ENCODE measurements at regions not wholly inside any gene's neighbourhood (a gene's known extent, or its start where the extent isn't known, plus 50 kb on each side); places are given as distances from the start of the nearest gene placed in this dataset.
"Not testable (repeated sequence)": the region's sequence is repeated elsewhere in the genome, so short reads cannot be mapped to it uniquely, and the experiment has no call there.

DNA sequence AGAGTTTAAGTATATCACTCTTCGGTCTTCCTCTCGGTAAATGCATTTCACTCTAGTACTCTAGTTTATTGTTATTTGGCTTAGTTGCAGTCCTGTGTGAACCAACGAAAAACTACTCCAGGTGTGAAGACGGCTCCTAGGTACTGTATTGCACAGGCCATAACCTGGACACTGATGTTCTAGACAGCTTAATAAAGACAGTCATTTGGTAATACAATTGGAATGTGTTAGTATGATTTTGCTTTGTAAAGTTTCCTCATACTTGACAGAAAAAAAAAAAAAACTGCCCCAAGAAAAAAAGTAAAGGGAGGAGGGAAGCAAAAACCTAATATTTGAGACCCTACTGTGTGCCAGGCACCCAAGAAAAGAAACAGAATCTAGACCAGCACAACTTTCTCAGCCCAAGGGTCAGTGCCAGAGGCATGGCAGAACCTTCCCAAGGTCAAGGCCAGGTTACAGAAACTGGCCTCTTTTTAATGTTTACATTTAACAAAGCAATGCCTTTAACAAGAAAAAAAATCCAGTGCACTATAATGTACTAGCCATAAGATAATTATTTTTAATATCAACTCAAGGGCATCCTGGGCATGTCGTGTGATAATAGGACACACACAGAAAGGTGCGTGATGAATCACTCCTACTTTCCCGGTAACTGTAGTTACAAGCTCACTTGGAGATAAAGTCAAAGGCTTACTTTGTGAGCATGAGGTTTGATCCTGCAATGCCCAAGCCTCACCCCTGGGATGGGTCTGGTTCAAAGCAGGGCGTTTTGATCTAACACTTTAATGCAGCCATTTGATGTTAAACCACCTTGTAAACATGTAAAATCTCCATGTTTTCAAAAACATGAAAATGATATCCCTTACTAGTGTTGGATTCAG is 110.6 kb downstream of the BMP4 start:
- H3K9me3 Mint-ChIP-seq: no peaks in the 10 kb centered on the region
- no peak overlapping the region; the same call in 1 of the 2 replicates for H3K27ac Mint-ChIP-seq
- no peaks in the 10 kb centered on the region for H3K27me3 Mint-ChIP-seq (ENCODE audit: insufficient read depth)
- no peak overlapping the region for H3K4me3 Mint-ChIP-seq
- DNase-seq: no peak
- TF ChIP-seq, protein P1, sequence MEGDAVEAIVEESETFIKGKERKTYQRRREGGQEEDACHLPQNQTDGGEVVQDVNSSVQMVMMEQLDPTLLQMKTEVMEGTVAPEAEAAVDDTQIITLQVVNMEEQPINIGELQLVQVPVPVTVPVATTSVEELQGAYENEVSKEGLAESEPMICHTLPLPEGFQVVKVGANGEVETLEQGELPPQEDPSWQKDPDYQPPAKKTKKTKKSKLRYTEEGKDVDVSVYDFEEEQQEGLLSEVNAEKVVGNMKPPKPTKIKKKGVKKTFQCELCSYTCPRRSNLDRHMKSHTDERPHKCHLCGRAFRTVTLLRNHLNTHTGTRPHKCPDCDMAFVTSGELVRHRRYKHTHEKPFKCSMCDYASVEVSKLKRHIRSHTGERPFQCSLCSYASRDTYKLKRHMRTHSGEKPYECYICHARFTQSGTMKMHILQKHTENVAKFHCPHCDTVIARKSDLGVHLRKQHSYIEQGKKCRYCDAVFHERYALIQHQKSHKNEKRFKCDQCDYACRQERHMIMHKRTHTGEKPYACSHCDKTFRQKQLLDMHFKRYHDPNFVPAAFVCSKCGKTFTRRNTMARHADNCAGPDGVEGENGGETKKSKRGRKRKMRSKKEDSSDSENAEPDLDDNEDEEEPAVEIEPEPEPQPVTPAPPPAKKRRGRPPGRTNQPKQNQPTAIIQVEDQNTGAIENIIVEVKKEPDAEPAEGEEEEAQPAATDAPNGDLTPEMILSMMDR (IDR thresholded peaks at IDR 0.05): no peak
- H3K36me3 Mint-ChIP-seq (ENCODE audit: low read depth): no peaks in the 10 kb centered on the region
- peaks cover 38% of the 10 kb centered on the region for H3K4me1 Mint-ChIP-seq (ENCODE audit: low read depth)

- Mint-ChIP-seq H3K36me3 (ENCODE audit: low read depth) (no peaks in the 10 kb centered on the region), H3K27ac (no peak overlapping the region), H3K27me3 (ENCODE audit: insufficient read depth) (no peaks in the 10 kb centered on the region; the same call in 1 of the 2 replicates), H3K4me3 (no peak overlapping the region), H3K9me3 (peaks cover 1% of the 10 kb centered on the region; the same call in 1 of the 2 replicates), H3K4me1 (ENCODE audit: low read depth) (peaks cover 35% of the 10 kb centered on the region; the same call in 1 of the 2 replicates)
- TF ChIP-seq, protein P1 (IDR thresholded peaks at IDR 0.05): no peak
- DNase-seq: peak; percentile 30
Observed at GRCh38 chr14:53842938-53843337, 113.7 kb downstream of the BMP4 start.

DNA sequence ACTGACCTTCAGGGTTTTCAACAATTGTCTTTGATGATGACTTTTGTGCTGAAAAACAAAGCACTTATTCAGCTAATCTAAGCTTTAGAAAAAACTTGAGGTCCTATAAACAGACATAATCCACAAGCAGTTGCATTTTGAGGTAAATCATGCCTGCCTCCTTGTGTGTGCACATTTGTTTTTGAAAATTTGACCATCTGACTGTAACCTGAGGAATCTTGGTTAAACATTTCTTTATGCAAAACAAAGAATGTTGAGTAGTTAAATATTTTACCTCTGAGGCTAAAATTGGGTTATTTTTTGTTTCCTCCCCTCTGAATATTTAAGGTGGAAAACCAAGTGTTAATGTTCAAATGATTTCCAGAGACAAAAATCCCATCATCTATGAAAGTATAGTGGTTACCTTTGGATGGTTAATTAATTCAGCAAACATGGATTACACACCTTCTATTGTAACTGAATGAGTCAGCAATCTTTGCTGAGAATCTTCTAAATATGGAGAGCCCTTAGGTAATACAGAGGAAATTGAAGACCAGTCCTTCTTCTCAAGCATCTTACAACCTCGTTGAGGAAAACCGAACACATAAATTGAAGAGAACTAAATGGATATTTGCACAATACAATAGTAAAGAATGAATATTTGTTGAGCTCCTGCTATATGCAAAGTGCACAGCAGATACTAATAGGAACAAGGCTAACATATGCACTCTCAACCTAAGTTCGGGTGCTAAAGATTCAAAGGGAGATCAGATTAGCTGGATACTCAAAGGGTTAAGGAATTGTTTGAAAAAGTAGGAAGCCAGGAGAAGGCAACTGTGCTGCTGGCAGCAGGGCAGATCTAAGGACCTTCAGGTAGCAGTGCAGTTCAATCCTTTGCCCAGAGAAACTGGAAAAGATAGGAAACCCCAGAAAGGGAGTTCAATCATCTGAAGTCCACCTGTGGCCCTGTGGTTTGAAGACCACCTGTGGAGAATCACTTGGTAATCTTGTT is 115.2 kb downstream of the BMP4 start:
- no peak for DNase-seq
- Mint-ChIP-seq H3K36me3 (ENCODE audit: low read depth) (no peaks in the 10 kb centered on the region), H3K4me3 (no peak overlapping the region), H3K4me1 (ENCODE audit: low read depth) (peaks cover 35% of the 10 kb centered on the region; the same call in 1 of the 2 replicates), H3K27ac (no peak overlapping the region), H3K9me3 (peaks cover 6% of the 10 kb centered on the region; the same call in 1 of the 2 replicates), H3K27me3 (ENCODE audit: insufficient read depth) (no peaks in the 10 kb centered on the region; the same call in 1 of the 2 replicates)
- TF ChIP-seq, protein P1 (IDR thresholded peaks at IDR 0.05): no peak

- Mint-ChIP-seq H3K27ac (no peak overlapping the region), H3K36me3 (ENCODE audit: low read depth) (no peaks in the 10 kb centered on the region), H3K9me3 (peaks cover 6% of the 10 kb centered on the region; the same call in 1 of the 2 replicates)
Observed at GRCh38 chr14:53840444-53840843, 116.2 kb downstream of the BMP4 start.

GRCh38 chr14:53838374-53838773 is 118.3 kb downstream of the BMP4 start:
- TF ChIP-seq, protein P1 (IDR thresholded peaks at IDR 0.05): no peak
- H3K36me3 Mint-ChIP-seq (ENCODE audit: low read depth): no peaks in the 10 kb centered on the region
- H3K9me3 Mint-ChIP-seq: peaks cover 6% of the 10 kb centered on the region; the same call in 1 of the 2 replicates

More at GRCh38 chr14:53840444-53840843, 116.2 kb downstream of the BMP4 start:
- TF ChIP-seq, protein P1 (IDR thresholded peaks at IDR 0.05): no peak
- DNase-seq: peak; percentile 46
- H3K4me3 Mint-ChIP-seq: no peak overlapping the region
- peaks cover 28% of the 10 kb centered on the region; the same call in 1 of the 2 replicates for H3K4me1 Mint-ChIP-seq (ENCODE audit: low read depth)
- no peaks in the 10 kb centered on the region; the same call in 1 of the 2 replicates for H3K27me3 Mint-ChIP-seq (ENCODE audit: insufficient read depth)

DNA sequence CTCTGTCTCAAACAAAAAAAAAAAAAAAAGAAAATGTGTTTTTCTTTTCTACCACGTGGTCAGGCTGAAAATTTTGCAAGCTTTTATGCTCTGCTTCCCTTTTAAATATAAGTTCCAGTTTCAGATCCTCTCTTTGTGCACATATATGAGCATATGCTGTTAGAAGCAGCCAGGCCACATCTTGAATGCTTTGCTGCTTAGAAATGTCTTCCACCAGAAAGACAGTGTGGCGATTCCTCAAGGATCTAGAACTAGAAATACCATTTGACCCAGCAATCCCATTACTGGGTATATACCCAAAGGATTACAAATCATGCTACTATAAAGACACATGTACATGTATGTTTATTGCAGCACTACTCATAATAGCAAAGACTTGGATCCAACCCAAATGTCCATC is 119.0 kb downstream of the BMP4 start:
- H3K27ac Mint-ChIP-seq; H3K36me3 Mint-ChIP-seq (ENCODE audit: low read depth); DNase-seq; H3K9me3 Mint-ChIP-seq; H3K27me3 Mint-ChIP-seq (ENCODE audit: insufficient read depth); H3K4me3 Mint-ChIP-seq: not testable (repeated sequence)
- H3K4me1 Mint-ChIP-seq (ENCODE audit: low read depth): peaks cover 19% of the 10 kb centered on the region; the same call in 1 of the 2 replicates

More at GRCh38 chr14:53838374-53838773, 118.3 kb downstream of the BMP4 start:
- H3K27ac Mint-ChIP-seq: no peak overlapping the region
- no peak overlapping the region for H3K4me3 Mint-ChIP-seq
- H3K27me3 Mint-ChIP-seq (ENCODE audit: insufficient read depth): no peaks in the 10 kb centered on the region; the same call in 1 of the 2 replicates
- peaks cover 26% of the 10 kb centered on the region; the same call in 1 of the 2 replicates for H3K4me1 Mint-ChIP-seq (ENCODE audit: low read depth)
- DNase-seq: no peak

Data from HFFc6 (cell line).